Upper lobe of right lung (tissue), 1 donor: ENCODE measurements at regions not wholly inside any gene's neighbourhood (a gene's known extent, or its start where the extent isn't known, plus 50 kb on each side); places are given as distances from the start of the nearest gene placed in this dataset.
"Not testable (repeated sequence)": the region's sequence is repeated elsewhere in the genome, so short reads cannot be mapped to it uniquely, and the experiment has no call there.

ENCODE experiments used
- ATAC-seq: fragments of 200-7000 bp; cut with Tn5 transposase; one replicate; pipeline ENCODE4 v1.9.1; 2020; ENCODE audit warnings: mild to moderate bottlenecking, moderate library complexity
- DNase-seq: peaks from one replicate; pipeline ENCODE4 v3.0.0-alpha.2; 2020
- H3K27ac ChIP-seq: fragments of 200-600 bp; one replicate; pipeline ENCODE4 v1.8.0; 2022
- H3K27me3 ChIP-seq: fragments of 200-600 bp; one replicate; pipeline ENCODE4 v1.8.0; 2022; ENCODE audit warnings: mild to moderate bottlenecking
- H3K36me3 ChIP-seq: fragments of 200-600 bp; one replicate; pipeline ENCODE4 v1.8.0; 2022
- H3K4me1 ChIP-seq: fragments of 200-600 bp; one replicate; pipeline ENCODE4 v1.8.0; 2022
- H3K4me3 ChIP-seq: fragments of 200-600 bp; one replicate; pipeline ENCODE4 v1.8.0; 2022; ENCODE audit warnings: mild to moderate bottlenecking
- H3K9me3 ChIP-seq: fragments of 200-600 bp; one replicate; pipeline ENCODE4 v1.8.0; 2022
- intact Hi-C: fragments of 100-400 bp; cut with DNase I; formaldehyde crosslinking; loops from one replicate; pipeline ENCODE4 v1.11.0; 2022
- TF ChIP-seq, protein P1 (sequence below): fragments of 200-600 bp; IDR thresholded peaks from one replicate; pipeline ENCODE4 v1.8.0; 2022; ENCODE audit warnings: antibody characterized with exemption
- donor health status: DM: no; HTN: yes; CAD: no; lungs with severe emphysema.

DNA sequence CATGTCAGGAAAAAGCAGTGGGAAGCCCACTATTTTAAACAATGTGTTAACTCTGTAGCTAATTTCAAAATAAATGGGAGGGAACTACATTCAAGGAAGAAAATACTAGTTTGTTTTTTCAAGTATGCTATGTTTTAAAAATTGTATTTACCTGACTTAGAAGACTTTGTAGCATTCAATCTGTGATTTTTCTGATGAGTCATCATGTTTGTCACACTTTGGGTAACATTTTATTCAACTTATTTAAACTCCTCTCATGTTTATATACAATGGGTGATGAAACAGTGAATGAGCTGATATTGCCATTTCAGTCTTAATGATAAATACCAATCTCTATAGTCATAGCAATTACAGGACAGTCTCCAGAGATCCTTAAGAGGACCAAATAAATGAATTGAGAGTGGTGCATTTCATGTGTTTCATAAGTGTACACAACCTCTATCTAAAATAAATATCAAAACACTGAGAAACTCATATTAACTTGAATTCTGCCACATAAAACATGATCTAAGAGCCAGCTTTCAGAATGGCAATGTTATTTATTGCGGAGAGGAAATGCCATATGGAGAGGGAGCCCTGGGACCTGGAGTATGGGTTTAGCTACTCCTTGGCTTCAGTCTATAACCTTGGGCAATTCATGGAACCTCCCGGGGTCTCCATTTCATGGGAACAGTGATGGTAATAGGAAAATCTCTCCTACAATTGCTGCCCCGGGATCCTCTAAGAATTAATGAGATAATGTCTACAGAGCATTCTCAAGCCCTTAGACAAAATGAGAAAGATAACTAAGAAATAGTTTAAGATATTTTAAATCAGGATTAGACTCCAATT lies 913.9 kb downstream of the TLE4 start:
- ATAC-seq (no peak), DNase-seq (no peak)
- no peaks in the 10 kb centered on the region for H3K36me3 ChIP-seq
- H3K27me3 ChIP-seq = no peaks in the 10 kb centered on the region
- TF ChIP-seq, protein P1, sequence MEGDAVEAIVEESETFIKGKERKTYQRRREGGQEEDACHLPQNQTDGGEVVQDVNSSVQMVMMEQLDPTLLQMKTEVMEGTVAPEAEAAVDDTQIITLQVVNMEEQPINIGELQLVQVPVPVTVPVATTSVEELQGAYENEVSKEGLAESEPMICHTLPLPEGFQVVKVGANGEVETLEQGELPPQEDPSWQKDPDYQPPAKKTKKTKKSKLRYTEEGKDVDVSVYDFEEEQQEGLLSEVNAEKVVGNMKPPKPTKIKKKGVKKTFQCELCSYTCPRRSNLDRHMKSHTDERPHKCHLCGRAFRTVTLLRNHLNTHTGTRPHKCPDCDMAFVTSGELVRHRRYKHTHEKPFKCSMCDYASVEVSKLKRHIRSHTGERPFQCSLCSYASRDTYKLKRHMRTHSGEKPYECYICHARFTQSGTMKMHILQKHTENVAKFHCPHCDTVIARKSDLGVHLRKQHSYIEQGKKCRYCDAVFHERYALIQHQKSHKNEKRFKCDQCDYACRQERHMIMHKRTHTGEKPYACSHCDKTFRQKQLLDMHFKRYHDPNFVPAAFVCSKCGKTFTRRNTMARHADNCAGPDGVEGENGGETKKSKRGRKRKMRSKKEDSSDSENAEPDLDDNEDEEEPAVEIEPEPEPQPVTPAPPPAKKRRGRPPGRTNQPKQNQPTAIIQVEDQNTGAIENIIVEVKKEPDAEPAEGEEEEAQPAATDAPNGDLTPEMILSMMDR = no peak
- intact Hi-C loops = no loop called here
- H3K27ac ChIP-seq = no peak overlapping the region
- peaks cover 5% of the 10 kb centered on the region for H3K9me3 ChIP-seq
- H3K4me1 ChIP-seq = no peaks in the 10 kb centered on the region
- H3K4me3 ChIP-seq = no peak overlapping the region

DNA sequence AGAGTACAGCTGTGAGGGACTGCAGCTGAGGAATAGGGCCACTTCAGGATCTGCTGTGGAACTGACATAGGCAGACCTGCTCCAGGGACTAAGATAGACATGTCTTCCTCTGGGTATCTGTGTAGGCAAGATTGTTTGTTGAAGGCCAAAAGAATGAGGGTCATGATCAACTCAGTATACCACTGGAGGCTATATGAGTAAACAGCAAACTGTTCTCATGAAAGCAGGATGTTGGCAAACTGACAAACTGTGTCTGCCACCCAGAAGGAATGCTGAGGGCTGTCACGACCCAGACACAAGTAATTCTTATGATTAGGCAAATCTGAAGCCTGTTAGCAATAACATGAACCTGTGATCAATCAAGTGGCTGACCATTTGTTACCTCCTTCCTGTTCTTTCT lies 910.5 kb downstream of the TLE4 start:
- ATAC-seq, H3K36me3 ChIP-seq, H3K4me1 ChIP-seq, intact Hi-C loops, H3K27ac ChIP-seq, H3K4me3 ChIP-seq, H3K27me3 ChIP-seq, DNase-seq, H3K9me3 ChIP-seq: not testable (repeated sequence)

- Histone ChIP-seq H3K4me1 (no peaks in the 10 kb centered on the region), H3K36me3 (no peaks in the 10 kb centered on the region), H3K9me3 (no peaks in the 10 kb centered on the region), H3K27ac (no peak overlapping the region), H3K4me3 (no peak overlapping the region), H3K27me3 (no peaks in the 10 kb centered on the region)
- ATAC-seq (no peak), DNase-seq (no peak)
- intact Hi-C loops = no loop called here
- TF ChIP-seq, protein P1 = no peak
Measured at GRCh38 chr9:80467632-80468031, 895.9 kb downstream of the TLE4 start.

GRCh38 chr9:80465556-80465955 lies 893.8 kb downstream of the TLE4 start:
- H3K4me1 ChIP-seq = no peaks in the 10 kb centered on the region
- H3K9me3 ChIP-seq = no peaks in the 10 kb centered on the region
- H3K36me3 ChIP-seq = no peaks in the 10 kb centered on the region
- H3K27ac ChIP-seq = no peak overlapping the region
- no peak overlapping the region for H3K4me3 ChIP-seq
- intact Hi-C loops = no loop called here
- TF ChIP-seq, protein P1 = no peak
- no peak for ATAC-seq
- no peak for DNase-seq
- no peaks in the 10 kb centered on the region for H3K27me3 ChIP-seq

- TF ChIP-seq, protein P1 = no peak
- no peak overlapping the region for H3K27ac ChIP-seq
Measured at GRCh38 chr9:80449513-80449912, 877.7 kb downstream of the TLE4 start.

DNA sequence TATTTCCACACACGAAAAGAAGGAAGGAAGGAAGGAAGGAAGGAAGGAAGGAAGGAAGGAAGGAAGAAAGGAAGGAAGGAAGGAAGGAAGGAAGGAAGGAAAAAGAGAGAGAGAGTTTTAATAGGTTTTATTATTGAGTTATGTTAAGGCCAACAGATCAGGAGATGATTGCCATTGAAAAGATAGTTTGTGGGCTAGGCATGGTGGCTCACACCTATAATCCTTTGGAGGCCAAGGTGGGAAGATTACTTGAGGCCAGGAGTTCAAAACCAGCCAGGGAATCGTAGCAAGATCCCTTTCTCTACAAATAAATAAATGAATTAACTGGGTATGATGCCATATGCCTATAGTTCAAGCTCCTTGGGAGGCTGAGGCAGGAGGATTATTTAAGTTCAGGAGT lies 877.2 kb downstream of the TLE4 start:
- Histone ChIP-seq H3K27ac (no peak overlapping the region), H3K4me3 (no peak overlapping the region), H3K9me3 (no peaks in the 10 kb centered on the region), H3K4me1 (no peaks in the 10 kb centered on the region), H3K27me3 (no peaks in the 10 kb centered on the region), H3K36me3 (no peaks in the 10 kb centered on the region)
- TF ChIP-seq, protein P1 = no peak
- intact Hi-C loops = no loop called here
- ATAC-seq (no peak), DNase-seq (no peak)

More at GRCh38 chr9:80449513-80449912, 877.7 kb downstream of the TLE4 start:
- H3K9me3 ChIP-seq = no peaks in the 10 kb centered on the region
- H3K27me3 ChIP-seq = no peaks in the 10 kb centered on the region
- no peak overlapping the region for H3K4me3 ChIP-seq
- no peak for ATAC-seq
- no peaks in the 10 kb centered on the region for H3K4me1 ChIP-seq
- no peak for DNase-seq
- no peaks in the 10 kb centered on the region for H3K36me3 ChIP-seq
- intact Hi-C loops = no loop called here
